Epithelial cell of esophagus (primary cell): ENCODE measurements at regions not wholly inside any gene's neighbourhood (a gene's known extent, or its start where the extent isn't known, plus 50 kb on each side); places are given as distances from the start of the nearest gene placed in this dataset.

ENCODE experiments used
- DNase-seq: peaks from one replicate; pipeline ENCODE4 v3.0.0; 2010; ENCODE audit warnings: low read depth
- H3K4me3 ChIP-seq: 2 replicates; pipeline ENCODE4 v1.5.1; 2011; ENCODE audit warnings: mild to moderate bottlenecking, low read length, control low read depth
- TF ChIP-seq, protein P1 (sequence below): IDR thresholded peaks from 2 replicates; pipeline ENCODE4 v1.5.1; 2011; ENCODE audit warnings: low read depth, mild to moderate bottlenecking, low read length, control low read depth, inconsistent platforms; ENCODE audit not compliant: insufficient read depth; ENCODE audit errors: missing control alignments

- TF ChIP-seq, protein P1, sequence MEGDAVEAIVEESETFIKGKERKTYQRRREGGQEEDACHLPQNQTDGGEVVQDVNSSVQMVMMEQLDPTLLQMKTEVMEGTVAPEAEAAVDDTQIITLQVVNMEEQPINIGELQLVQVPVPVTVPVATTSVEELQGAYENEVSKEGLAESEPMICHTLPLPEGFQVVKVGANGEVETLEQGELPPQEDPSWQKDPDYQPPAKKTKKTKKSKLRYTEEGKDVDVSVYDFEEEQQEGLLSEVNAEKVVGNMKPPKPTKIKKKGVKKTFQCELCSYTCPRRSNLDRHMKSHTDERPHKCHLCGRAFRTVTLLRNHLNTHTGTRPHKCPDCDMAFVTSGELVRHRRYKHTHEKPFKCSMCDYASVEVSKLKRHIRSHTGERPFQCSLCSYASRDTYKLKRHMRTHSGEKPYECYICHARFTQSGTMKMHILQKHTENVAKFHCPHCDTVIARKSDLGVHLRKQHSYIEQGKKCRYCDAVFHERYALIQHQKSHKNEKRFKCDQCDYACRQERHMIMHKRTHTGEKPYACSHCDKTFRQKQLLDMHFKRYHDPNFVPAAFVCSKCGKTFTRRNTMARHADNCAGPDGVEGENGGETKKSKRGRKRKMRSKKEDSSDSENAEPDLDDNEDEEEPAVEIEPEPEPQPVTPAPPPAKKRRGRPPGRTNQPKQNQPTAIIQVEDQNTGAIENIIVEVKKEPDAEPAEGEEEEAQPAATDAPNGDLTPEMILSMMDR, result no peak
- DNase-seq, result no peak
- H3K4me3 ChIP-seq, result no peak overlapping the region
These were observed 340.1 kb upstream of the ROBO2 start for GRCh38 chr3:76699846-76700245.

DNA sequence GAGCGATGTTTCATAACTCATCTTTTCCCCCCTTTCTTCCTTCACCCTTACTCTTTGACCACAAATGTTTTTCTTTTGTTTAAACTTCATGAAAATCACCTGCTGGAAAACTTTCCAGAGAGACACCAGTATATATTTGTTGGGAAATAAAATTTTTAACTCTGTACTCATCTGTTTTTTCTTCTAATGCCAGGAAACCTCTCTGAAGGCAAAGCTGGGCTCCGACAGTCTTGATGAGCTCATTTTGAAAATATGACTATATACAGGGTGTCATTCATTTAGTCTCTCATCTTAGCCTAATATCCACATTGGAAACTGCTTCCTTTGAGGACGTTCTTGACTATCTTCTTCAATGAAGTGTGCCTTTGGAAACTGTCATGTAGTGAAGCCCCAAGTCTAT lies 339.6 kb upstream of the ROBO2 start:
- DNase-seq, result no peak
- H3K4me3 ChIP-seq, result no peak overlapping the region
- TF ChIP-seq, protein P1, result no peak

- no peak overlapping the region for H3K4me3 ChIP-seq
- no peak for DNase-seq
- TF ChIP-seq, protein P1, result no peak
These were observed 337.2 kb upstream of the ROBO2 start for GRCh38 chr3:76702676-76703075.

- TF ChIP-seq, protein P1, result no peak
- DNase-seq, result no peak
- H3K4me3 ChIP-seq, result no peak overlapping the region
These were observed 324.5 kb upstream of the ROBO2 start for GRCh38 chr3:76715426-76715825.

GRCh38 chr3:76723366-76723765 lies 316.5 kb upstream of the ROBO2 start:
- TF ChIP-seq, protein P1, result no peak
- no peak overlapping the region for H3K4me3 ChIP-seq
- no peak for DNase-seq

- no peak overlapping the region for H3K4me3 ChIP-seq
- TF ChIP-seq, protein P1, result no peak
- no peak for DNase-seq
These were observed 315.8 kb upstream of the ROBO2 start for GRCh38 chr3:76724075-76724474.

DNA sequence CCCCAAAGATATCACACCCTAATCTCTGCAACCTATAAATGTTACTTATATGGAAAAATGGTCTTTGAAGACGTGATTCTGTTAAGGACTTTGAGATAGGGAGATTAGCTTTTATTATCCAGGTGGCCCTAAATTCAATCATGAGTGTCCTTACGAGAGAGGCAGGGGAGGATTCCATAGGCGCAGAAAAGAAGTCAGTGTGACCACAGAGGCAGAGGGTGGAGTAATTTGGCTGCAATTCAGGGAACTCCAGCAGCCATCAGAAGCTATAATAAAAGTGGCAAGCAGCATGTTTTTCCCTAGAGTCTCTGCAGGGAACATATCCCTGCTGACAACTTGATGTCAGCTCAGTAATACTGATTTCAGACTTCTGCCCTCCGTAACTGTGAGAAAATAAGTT lies 315.2 kb upstream of the ROBO2 start:
- DNase-seq, result no peak
- H3K4me3 ChIP-seq, result no peak overlapping the region
- TF ChIP-seq, protein P1, result no peak
